ENCODE measurements at regions not wholly inside any gene's neighbourhood (a gene's known extent, or its start where the extent isn't known, plus 50 kb on each side); places are given as distances from the start of the nearest gene placed in this dataset.

DNA sequence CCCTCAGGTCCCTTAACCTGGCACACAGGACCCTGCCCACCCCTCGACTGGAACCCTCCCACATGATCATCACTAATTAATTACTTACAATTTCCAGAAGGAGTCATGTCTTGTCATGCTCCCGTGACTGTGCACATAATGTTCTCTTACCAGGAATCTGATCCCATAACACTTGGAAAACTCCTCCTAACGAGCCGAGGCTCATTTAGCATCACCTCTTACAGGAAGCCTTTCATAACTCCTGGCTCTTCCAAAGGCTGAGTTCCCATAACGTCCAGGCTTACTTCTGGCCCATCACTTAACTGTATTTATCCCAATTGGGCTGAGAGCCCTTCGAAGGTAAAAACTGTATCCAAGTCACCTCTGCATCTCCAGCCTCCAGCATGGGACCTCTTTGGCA, 147.9 kb upstream of the JUN start:
- TF ChIP-seq, protein P1, sequence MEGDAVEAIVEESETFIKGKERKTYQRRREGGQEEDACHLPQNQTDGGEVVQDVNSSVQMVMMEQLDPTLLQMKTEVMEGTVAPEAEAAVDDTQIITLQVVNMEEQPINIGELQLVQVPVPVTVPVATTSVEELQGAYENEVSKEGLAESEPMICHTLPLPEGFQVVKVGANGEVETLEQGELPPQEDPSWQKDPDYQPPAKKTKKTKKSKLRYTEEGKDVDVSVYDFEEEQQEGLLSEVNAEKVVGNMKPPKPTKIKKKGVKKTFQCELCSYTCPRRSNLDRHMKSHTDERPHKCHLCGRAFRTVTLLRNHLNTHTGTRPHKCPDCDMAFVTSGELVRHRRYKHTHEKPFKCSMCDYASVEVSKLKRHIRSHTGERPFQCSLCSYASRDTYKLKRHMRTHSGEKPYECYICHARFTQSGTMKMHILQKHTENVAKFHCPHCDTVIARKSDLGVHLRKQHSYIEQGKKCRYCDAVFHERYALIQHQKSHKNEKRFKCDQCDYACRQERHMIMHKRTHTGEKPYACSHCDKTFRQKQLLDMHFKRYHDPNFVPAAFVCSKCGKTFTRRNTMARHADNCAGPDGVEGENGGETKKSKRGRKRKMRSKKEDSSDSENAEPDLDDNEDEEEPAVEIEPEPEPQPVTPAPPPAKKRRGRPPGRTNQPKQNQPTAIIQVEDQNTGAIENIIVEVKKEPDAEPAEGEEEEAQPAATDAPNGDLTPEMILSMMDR (IDR thresholded peaks at IDR 0.05; ENCODE audit: insufficient read depth, low read length), result no peak
- TF ChIP-seq POLR2AphosphoS5 (IDR thresholded peaks at IDR 0.05; ENCODE audit: low read depth), result no peak
- TF ChIP-seq, protein P2, sequence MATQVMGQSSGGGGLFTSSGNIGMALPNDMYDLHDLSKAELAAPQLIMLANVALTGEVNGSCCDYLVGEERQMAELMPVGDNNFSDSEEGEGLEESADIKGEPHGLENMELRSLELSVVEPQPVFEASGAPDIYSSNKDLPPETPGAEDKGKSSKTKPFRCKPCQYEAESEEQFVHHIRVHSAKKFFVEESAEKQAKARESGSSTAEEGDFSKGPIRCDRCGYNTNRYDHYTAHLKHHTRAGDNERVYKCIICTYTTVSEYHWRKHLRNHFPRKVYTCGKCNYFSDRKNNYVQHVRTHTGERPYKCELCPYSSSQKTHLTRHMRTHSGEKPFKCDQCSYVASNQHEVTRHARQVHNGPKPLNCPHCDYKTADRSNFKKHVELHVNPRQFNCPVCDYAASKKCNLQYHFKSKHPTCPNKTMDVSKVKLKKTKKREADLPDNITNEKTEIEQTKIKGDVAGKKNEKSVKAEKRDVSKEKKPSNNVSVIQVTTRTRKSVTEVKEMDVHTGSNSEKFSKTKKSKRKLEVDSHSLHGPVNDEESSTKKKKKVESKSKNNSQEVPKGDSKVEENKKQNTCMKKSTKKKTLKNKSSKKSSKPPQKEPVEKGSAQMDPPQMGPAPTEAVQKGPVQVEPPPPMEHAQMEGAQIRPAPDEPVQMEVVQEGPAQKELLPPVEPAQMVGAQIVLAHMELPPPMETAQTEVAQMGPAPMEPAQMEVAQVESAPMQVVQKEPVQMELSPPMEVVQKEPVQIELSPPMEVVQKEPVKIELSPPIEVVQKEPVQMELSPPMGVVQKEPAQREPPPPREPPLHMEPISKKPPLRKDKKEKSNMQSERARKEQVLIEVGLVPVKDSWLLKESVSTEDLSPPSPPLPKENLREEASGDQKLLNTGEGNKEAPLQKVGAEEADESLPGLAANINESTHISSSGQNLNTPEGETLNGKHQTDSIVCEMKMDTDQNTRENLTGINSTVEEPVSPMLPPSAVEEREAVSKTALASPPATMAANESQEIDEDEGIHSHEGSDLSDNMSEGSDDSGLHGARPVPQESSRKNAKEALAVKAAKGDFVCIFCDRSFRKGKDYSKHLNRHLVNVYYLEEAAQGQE (IDR thresholded peaks at IDR 0.05; ENCODE audit: insufficient replicate concordance, low read depth), result no peak

Data from HL-60 (cell line).